Stimulated activated CD4-positive, alpha-beta T cell treated with anti-CD3 and anti-CD28 coated beads, TNF-alpha, amount 100 ng/mL, for 1 hour (primary cell): ENCODE measurements at regions not wholly inside any gene's neighbourhood (a gene's known extent, or its start where the extent isn't known, plus 50 kb on each side); places are given as distances from the start of the nearest gene placed in this dataset.

Source experiments
- DNase-seq, 3 donors: peaks; one replicate each; pipeline ENCODE4 v3.0.0-alpha.2; 2020; ENCODE audit warnings: low read depth in 3 of 3, low spot score in 1 of 3

GRCh38 chr2:12240206-12240605, 476.5 kb upstream of the TRIB2 start:
- DNase-seq: no peak

GRCh38 chr2:12243381-12243780, 473.4 kb upstream of the TRIB2 start:
- no peak for DNase-seq

DNA sequence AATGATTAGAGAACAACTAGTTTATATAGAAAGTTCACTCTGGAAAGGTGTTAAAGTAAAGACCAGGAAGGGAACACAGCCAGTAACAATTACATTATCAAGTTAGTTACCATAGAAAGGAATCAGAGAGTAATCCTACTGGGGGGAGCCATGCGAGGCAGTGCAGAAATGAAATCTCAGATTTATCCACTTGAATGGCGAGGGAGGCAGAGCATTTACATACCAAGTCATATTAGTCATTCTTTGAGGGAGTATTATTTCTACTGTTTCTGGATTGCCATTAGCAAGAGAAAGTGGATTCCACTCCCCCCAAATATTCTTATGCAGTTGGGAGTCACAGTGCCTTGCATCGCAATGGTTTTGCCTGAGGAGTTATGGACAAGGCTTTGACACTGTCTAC, 472.7 kb upstream of the TRIB2 start:
- DNase-seq: no peak

GRCh38 chr2:12251121-12251520, 465.6 kb upstream of the TRIB2 start:
- no peak for DNase-seq

DNA sequence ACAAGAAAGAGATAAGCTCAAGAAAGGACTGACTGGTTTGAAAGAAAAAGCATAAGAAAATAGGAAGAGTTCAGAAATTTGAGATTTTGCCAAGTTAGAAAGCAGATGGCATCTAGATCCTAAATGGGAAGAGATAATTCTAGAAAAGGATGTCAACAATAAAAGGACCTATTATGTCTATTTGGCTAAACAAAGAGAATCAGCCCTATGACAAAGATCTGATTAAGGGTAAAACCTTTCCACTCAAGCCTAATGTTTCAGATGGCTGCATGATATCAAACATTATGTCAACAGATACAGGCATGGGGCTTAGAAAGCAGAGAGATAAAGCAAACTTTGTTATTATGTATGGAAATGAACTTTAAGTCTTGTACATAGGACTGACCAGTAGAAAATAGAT, 465.0 kb upstream of the TRIB2 start:
- DNase-seq: no peak

DNA sequence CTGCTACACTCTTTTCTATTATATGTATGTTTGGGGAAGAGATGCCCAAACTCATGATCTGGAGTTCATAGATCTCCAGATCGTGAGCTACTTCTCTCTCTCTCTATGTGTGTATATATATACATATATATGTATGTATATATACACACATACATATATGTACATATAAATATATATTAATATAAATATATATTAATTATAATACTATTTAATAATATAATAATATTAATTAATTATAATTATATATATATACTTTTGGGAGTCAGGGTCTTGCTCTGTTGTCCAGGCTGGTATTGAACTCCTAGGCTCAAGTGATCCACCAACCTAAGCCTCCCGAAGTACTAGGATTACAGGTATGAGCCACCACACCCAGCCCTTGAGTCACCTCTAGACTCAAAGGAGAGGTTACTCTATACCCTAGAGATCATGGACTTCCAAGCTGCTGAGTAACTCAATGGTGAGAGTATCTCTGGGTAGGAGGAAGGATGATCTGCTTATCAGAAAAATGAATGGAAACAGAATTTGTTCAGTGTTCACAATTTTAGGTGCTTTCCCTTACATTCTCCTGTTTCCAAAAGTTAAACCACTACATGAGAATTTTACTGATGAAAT, 463.5 kb upstream of the TRIB2 start:
- DNase-seq: no peak

DNA sequence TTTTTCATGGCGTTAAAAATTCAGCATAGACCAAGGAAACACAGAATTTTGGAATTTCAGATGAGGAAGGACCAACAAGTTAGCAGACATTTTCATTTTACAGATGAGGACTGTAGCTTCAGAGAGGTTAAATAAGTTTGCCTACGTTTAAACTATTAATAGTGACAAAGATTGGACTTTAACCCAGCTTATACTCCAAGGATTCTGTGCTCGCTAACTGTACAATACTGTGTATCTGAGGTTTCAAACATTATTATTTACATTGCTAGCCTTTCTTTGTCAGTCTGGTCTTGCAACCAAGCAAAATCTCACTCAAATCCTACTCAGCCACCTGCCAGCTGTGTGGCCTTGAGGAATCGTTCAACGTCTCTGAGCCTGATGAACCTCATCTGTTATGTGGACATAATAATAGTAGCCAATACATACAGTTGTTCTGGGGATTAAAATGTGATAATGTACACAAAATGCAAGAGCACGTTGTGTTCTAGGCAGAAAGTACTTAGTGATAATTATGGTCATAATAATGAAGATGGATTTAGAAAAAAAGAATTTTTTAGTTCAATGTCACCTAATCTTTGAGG, 462.4 kb upstream of the TRIB2 start:
- DNase-seq: no peak

DNA sequence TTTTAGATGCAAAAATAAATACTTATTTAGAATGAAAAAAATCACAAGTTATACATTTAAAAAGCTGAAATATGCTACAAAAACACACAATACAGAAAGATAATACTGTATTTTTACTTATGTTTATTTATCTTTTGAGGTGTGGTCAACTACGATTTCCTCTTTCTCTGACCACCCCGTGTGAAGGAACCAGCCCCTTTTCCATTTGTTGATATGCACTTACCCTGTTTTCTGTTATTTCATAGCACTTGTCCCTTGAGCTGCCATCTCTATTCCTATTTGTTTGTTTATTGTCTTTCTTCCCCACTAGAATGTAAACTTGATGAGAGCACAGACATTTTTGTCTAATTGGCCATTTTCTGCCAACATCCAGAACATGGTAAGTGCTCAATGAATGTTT, 460.5 kb upstream of the TRIB2 start:
- no peak for DNase-seq

DNA sequence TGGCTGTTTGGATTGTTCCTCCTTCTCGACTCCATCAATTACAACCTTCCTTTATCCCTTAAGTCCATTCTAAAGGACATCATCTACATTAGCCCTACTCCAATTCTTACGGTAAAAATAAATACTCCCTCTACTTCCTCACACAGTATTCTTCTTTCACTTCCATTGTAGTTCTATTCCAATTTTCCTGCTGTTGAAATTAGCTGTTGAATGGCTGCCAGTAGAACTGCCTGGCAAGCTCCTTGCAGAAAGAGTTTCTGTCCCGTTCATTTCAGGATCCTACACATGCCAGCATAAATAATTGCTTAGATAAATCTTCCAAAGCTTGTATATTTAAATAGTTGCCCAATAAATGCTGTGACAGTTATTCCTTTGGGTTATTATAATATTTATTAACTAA, 459.3 kb upstream of the TRIB2 start:
- DNase-seq: no peak

GRCh38 chr2:12259493-12259892, 457.2 kb upstream of the TRIB2 start:
- DNase-seq: no peak

GRCh38 chr2:12261986-12262680, 454.6 kb upstream of the TRIB2 start:
- no peak for DNase-seq

GRCh38 chr2:12262681-12263436, 453.9 kb upstream of the TRIB2 start:
- no peak for DNase-seq

DNA sequence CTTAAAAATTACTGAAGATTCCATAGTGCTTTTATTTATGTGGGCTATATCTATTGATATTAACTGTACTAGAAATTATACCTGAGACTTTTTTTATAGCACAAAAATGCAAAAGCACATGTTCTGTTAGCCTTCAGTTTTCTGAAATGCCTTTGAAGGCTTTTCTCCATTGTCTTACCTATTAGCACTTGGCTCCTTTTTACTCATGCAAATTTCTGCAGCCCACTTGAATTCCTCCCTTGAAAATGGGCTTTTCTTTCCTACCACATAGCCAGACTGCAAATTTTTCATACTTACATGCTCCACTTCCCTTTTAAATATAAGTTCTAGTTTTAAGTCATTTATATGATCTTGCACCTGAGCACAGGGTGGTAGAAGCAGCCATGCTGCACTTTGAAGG, 453.0 kb upstream of the TRIB2 start:
- DNase-seq: no peak

DNA sequence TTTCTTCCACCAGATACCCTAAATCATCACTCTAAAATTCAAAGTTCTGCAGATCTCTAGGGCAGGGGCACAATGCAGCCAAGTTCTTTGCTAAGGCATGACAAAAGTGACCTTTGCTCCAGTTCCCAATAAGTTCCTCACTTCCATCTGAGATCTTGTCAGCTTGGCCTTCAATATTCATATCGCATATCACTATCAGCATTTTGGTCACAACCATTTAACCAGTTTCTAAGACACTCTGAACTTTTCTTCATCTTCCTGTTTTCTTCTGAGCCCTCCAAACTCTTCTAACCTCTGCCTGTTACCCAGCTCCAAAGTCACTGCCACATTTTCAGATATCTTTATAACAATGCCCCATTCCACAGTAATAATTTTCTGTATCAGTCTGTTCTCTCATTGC, 452.6 kb upstream of the TRIB2 start:
- no peak for DNase-seq

- no peak for DNase-seq
Observed at GRCh38 chr2:12265646-12266045, 451.1 kb upstream of the TRIB2 start.

DNA sequence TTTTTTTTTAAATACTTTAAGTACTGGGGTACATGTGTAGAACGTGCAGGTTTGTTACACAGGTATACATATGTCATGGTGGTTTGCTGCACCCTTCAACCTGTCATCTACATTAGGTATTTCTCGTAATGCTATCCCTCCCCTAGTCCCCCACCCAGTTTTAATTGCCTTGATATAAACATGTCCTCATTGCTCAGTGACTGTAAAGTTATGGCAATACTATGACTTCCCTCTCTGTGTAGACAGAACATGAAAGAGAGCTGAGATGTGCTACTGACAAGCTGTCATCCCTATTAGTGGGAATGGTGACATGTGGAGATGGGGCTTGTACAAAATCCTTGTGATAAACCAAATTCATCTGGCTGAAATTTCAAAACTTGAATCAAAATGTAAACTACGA, 449.7 kb upstream of the TRIB2 start:
- DNase-seq: no peak

DNA sequence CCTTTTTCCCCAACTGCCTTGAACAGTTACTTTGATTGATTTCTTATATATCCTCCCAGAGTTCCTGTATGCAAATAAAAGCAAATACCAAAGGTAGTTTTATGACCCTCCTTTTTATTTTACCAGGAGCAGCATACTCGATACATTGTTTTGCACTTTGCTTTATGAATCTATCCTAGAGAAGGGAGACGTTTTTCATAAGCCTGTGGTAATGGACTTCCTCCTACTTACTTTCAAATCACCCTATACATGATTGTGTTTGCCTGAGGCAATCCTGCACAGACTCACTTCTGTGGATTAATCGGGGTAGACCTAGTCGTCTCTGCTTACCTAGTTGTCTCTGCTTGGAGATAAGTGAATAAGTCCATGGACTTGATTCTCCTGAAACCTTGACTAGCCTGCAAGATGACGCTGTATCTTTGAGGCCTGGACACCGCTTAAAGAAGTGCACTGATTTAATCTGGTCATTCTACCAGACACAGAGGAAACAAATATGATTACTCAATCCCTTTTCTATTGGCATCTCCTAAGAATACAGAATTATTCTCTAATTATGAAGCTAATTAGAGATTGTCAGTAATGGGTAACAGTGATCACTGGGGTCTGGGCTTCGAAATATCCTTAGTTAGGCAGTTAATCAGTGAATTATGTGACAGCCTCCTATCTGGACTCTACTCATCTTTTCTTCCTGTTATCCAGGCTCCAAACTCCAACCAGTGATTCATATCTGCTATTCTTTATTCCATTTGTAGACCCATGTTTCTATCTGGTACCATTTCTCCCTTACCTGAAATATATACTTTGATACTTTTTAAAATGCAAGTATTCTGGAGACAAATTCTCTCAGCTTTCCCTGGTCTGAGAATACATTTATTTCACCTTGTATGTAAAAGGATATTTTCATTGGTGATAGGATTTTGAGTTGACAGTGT, 447.4 kb upstream of the TRIB2 start:
- no peak for DNase-seq

DNA sequence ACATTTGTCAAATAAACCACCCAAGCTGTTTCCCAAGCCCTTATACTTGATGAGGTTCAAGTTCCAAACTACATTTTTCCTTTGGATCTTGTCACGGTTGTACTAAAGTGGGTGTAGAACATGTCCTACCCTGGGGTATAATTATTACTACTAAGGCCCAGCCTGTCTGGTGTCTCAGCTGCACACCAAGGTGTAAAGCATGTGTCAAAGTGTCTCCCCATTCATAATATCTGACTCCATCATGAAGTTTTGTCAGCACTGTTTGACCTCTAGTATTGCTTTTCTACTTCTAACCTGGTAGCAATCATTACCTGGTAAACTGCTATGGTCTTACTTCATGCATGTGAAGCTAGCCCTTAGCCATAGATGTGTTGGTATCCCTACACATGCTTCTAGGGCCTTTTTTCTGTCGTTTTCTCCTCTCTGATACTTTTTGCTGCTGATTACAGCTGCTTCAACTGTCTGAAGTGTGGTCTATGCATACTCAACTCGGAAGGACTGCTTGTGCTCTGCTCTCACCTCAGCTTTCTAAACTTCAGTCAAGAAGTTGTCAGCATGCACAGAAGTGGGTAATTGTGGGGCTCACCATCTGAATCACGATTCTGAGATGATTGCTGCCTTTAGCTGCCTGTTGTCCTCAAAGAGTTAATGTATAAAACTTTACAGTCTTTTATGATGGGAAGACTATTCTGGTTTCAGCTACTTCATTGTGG, 445.7 kb upstream of the TRIB2 start:
- DNase-seq: no peak

GRCh38 chr2:12271589-12271984, 445.1 kb upstream of the TRIB2 start:
- no peak for DNase-seq

DNA sequence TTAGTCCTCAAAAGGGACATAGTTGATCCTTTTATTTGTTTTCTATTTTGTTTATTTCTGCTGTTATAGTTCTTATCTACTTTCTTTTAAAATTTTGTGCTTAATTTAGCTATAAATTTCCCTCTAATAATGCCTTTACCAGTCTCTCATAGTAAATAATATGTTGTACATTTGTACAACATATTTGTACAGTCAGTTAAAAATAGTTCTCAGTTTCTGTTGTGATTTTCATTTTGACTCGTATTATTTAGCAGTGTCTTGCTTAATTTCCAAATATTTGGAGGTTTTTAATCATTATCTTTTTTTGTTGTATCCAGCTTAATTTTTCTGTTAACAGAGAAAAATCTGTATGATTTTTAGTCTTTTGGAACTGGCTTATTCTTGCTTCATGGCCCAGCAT, 443.6 kb upstream of the TRIB2 start:
- no peak for DNase-seq
